K562 (cell line): ENCODE measurements at regions not wholly inside any gene's neighbourhood (a gene's known extent, or its start where the extent isn't known, plus 50 kb on each side); places are given as distances from the start of the nearest gene placed in this dataset.

ENCODE experiments used
- CTCF ChIP-seq, 3 experiments: IDR thresholded peaks in 2 of 3; conservative IDR thresholded peaks in 1 of 3; 2 replicates each; pipeline ENCODE4 v1.5.1; 2011 to 2012; ENCODE audit warnings: low read length in 3 of 3, mild to moderate bottlenecking in 3 of 3, control low read depth in 2 of 3, improper control_type of control experiment in 1 of 3, inconsistent platforms in 1 of 3, low read depth in 1 of 3, mixed read lengths in 1 of 3, moderate library complexity in 1 of 3; ENCODE audit not compliant: insufficient read depth in 2 of 3
- FOS ChIP-seq: IDR thresholded peaks from 3 replicates; pipeline ENCODE4 v1.6.1; 2011; ENCODE audit not compliant: insufficient read length; ENCODE audit errors: extremely low read depth
- GTF3C2 ChIP-seq: IDR thresholded peaks from 3 replicates; pipeline ENCODE4 v1.6.1; 2011; ENCODE audit warnings: borderline replicate concordance, mild to moderate bottlenecking, moderate library complexity; ENCODE audit not compliant: insufficient read length; ENCODE audit errors: extremely low read depth
- KAT7 ChIP-seq: sonication (generic); formaldehyde crosslinking; IDR thresholded peaks from 2 replicates; pipeline ENCODE4 v1.8.0; 2022; ENCODE audit warnings: missing genetic modification reagents, mild to moderate bottlenecking, borderline replicate concordance
- MBD2 ChIP-seq: sonication (generic); IDR thresholded peaks from 2 replicates; pipeline ENCODE4 v1.6.1; 2016; ENCODE audit warnings: low read depth, borderline replicate concordance
- POLR2A ChIP-seq: fragments of 450-650 bp; conservative IDR thresholded peaks from 2 replicates; pipeline ENCODE4 v1.6.1; 2016
- SAFB2 ChIP-seq: fragments of 200-400 bp; formaldehyde crosslinking; IDR thresholded peaks from 2 replicates; pipeline ENCODE4 v1.6.1; 2018; ENCODE audit warnings: borderline replicate concordance, low read length, low read depth, moderate library complexity; ENCODE audit not compliant: severe bottlenecking
- TCF3 ChIP-seq: sonication (generic); formaldehyde crosslinking; IDR thresholded peaks from 2 replicates; pipeline ENCODE4 v1.4.0; 2020; ENCODE audit warnings: mild to moderate bottlenecking, missing genetic modification reagents
- TRIM24 ChIP-seq, 2 experiments: fragments of 450-650 bp; IDR thresholded peaks; 2 replicates each; pipeline ENCODE4 v1.6.1; 2016
- USF2 ChIP-seq: sonication (generic); formaldehyde crosslinking; IDR thresholded peaks from 2 replicates; pipeline ENCODE4 v1.5.0; 2020; ENCODE audit warnings: missing genetic modification reagents

- TF ChIP-seq CTCF (IDR thresholded peaks at IDR 0.05 in 2 of 3, conservative IDR thresholded peaks at IDR 0.05 in 1 of 3; ENCODE audit: insufficient read depth in 2 of 3, low read depth in 1 of 3, low read length in 3 of 3) (no peak), SAFB2 (no peak), POLR2A (no peak), MBD2 (no peak), TCF3 (CRISPR knock-in tag) (no peak), KAT7 (CRISPR knock-in tag) (no peak), GTF3C2 (no peak), TRIM24 (IDR thresholded peaks at IDR 0.05) (no peak), USF2 (no peak), FOS (no peak)
Observed at GRCh38 chr22:44419429-44419828, 78.6 kb downstream of the RTL6 start.
